ENCODE measurements at regions not wholly inside any gene's neighbourhood (a gene's known extent, or its start where the extent isn't known, plus 50 kb on each side); places are given as distances from the start of the nearest gene placed in this dataset.
A peak's percentile ranks its signal among the peaks of the same experiment; 100 is the strongest.

- DNase-seq (ENCODE audit: low read depth) = no peak
- no peak overlapping the region for H3K4me3 ChIP-seq (ENCODE audit: low read depth, low read length)
Measured at GRCh38 chr1:201652181-201652580, 113.3 kb downstream of the NAV1 start.

GRCh38 chr1:201653233-201653632 lies 114.3 kb downstream of the NAV1 start:
- TF ChIP-seq MAX (IDR thresholded peaks at IDR 0.05; ENCODE audit: low read depth, low read length) (no peak), POLR2A (IDR thresholded peaks at IDR 0.05; ENCODE audit: extremely low read depth, insufficient read length) (no peak), CTCF (IDR thresholded peaks at IDR 0.05; ENCODE audit: low read depth, low read length) (no peak), MYC (IDR thresholded peaks at IDR 0.05; ENCODE audit: low read depth, low read length) (no peak)
- H3K4me3 ChIP-seq (ENCODE audit: low read depth, low read length) = no peak overlapping the region
- DNase-seq (ENCODE audit: low read depth) = peak; percentile 34

More at GRCh38 chr1:201652181-201652580, 113.3 kb downstream of the NAV1 start:
- no peak for TF ChIP-seq MYC (IDR thresholded peaks at IDR 0.05; ENCODE audit: low read depth, low read length)
- TF ChIP-seq POLR2A (IDR thresholded peaks at IDR 0.05; ENCODE audit: extremely low read depth, insufficient read length) = no peak
- no peak for TF ChIP-seq MAX (IDR thresholded peaks at IDR 0.05; ENCODE audit: low read depth, low read length)
- no peak for TF ChIP-seq CTCF (IDR thresholded peaks at IDR 0.05; ENCODE audit: low read depth, low read length)

GRCh38 chr1:201653883-201654282 lies 115.0 kb downstream of the NAV1 start:
- TF ChIP-seq CTCF (IDR thresholded peaks at IDR 0.05; ENCODE audit: low read depth, low read length) = no peak
- TF ChIP-seq MAX (IDR thresholded peaks at IDR 0.05; ENCODE audit: low read depth, low read length) = no peak
- TF ChIP-seq MYC (IDR thresholded peaks at IDR 0.05; ENCODE audit: low read depth, low read length) = no peak
- TF ChIP-seq POLR2A (IDR thresholded peaks at IDR 0.05; ENCODE audit: extremely low read depth, insufficient read length) = no peak
- H3K4me3 ChIP-seq (ENCODE audit: low read depth, low read length) = no peak overlapping the region
- no peak for DNase-seq (ENCODE audit: low read depth)

GRCh38 chr1:201655243-201655642 lies 116.3 kb downstream of the NAV1 start:
- no peak for DNase-seq (ENCODE audit: low read depth)
- TF ChIP-seq MAX (IDR thresholded peaks at IDR 0.05; ENCODE audit: low read depth, low read length) = no peak
- no peak for TF ChIP-seq POLR2A (IDR thresholded peaks at IDR 0.05; ENCODE audit: extremely low read depth, insufficient read length)
- no peak for TF ChIP-seq CTCF (IDR thresholded peaks at IDR 0.05; ENCODE audit: low read depth, low read length)
- TF ChIP-seq MYC (IDR thresholded peaks at IDR 0.05; ENCODE audit: low read depth, low read length) = no peak
- no peak overlapping the region for H3K4me3 ChIP-seq (ENCODE audit: low read depth, low read length)

GRCh38 chr1:201655910-201656309 lies 117.0 kb downstream of the NAV1 start:
- no peak for DNase-seq (ENCODE audit: low read depth)
- no peak overlapping the region for H3K4me3 ChIP-seq (ENCODE audit: low read depth, low read length)
- TF ChIP-seq MAX (IDR thresholded peaks at IDR 0.05; ENCODE audit: low read depth, low read length) (no peak), CTCF (IDR thresholded peaks at IDR 0.05; ENCODE audit: low read depth, low read length) (no peak), MYC (IDR thresholded peaks at IDR 0.05; ENCODE audit: low read depth, low read length) (no peak), POLR2A (IDR thresholded peaks at IDR 0.05; ENCODE audit: extremely low read depth, insufficient read length) (no peak)

Measured in NB4 (cell line).